Gastroesophageal sphincter (tissue), 4 donors: ENCODE measurements at regions not wholly inside any gene's neighbourhood (a gene's known extent, or its start where the extent isn't known, plus 50 kb on each side); places are given as distances from the start of the nearest gene placed in this dataset.
A peak's percentile ranks its signal among the peaks of the same experiment; 100 is the strongest.

Experiments
- ATAC-seq: fragments of 150-250 bp; one replicate; pipeline ENCODE4 v1.9.1; 2016; ENCODE audit warnings: mild to moderate bottlenecking, moderate library complexity
- H3K27ac ChIP-seq, 4 donors: fragments of 200-600 bp; sonication (generic) in 3 of 4; 1 replicate in 3 of 4; 2 replicates in 1 of 4; pipeline ENCODE4 v1.5.1; 2016 to 2019
- H3K27me3 ChIP-seq: fragments of 200-600 bp; sonication (generic); one replicate; pipeline ENCODE4 v1.5.1; 2019
- H3K36me3 ChIP-seq, 2 donors: fragments of 200-600 bp; sonication (generic); one replicate each; pipeline ENCODE4 v1.5.1; 2019; ENCODE audit warnings: control low read depth in 1 of 2
- H3K4me1 ChIP-seq, 3 donors: fragments of 200-600 bp; sonication (generic); 1 replicate in 2 of 3; 2 replicates in 1 of 3; pipeline ENCODE4 v1.5.1; 2016 to 2019; ENCODE audit warnings: control low read depth in 2 of 3
- H3K4me3 ChIP-seq, 2 donors: fragments of 200-600 bp; sonication (generic); one replicate each; pipeline ENCODE4 v1.5.1; 2019; ENCODE audit warnings: mild to moderate bottlenecking in 1 of 2, moderate library complexity in 1 of 2
- H3K9me3 ChIP-seq, 3 donors: fragments of 200-600 bp; sonication (generic); one replicate each; pipeline ENCODE4 v1.5.1; 2017 to 2019; ENCODE audit warnings: control low read depth in 2 of 3
- EP300 ChIP-seq: sonication (generic); formaldehyde crosslinking; IDR thresholded peaks from one replicate; pipeline ENCODE4 v1.6.1; 2017; ENCODE audit warnings: antibody characterized with exemption, mild to moderate bottlenecking
- POLR2A ChIP-seq, 2 donors: fragments of 450-650 bp; IDR thresholded peaks; one replicate each; pipeline ENCODE4 v1.6.1; 2017; ENCODE audit warnings: antibody characterized with exemption in 2 of 2, mild to moderate bottlenecking in 2 of 2, moderate library complexity in 1 of 2
- POLR2AphosphoS5 ChIP-seq: sonication (generic); formaldehyde crosslinking; IDR thresholded peaks from one replicate; pipeline ENCODE4 v1.6.1; 2017; ENCODE audit warnings: antibody characterized with exemption
- WGBS, 2 donors: methylation state at CpG; one replicate each; pipeline ENCODE4 v1.1.5; 2018; ENCODE audit warnings: low coverage in 1 of 2; 5-methylcytosine and 5-hydroxymethylcytosine counted together
- TF ChIP-seq, protein P1 (sequence below), 4 experiments: fragments of 200-600 bp in 2 of 4; fragments of 450-650 bp in 2 of 4; sonication (generic) in 1 of 4; IDR thresholded peaks; one replicate each; pipeline ENCODE4 v1.5.1; 2017 to 2019; ENCODE audit warnings: antibody characterized with exemption in 4 of 4, mild to moderate bottlenecking in 2 of 4, moderate library complexity in 2 of 4

DNA sequence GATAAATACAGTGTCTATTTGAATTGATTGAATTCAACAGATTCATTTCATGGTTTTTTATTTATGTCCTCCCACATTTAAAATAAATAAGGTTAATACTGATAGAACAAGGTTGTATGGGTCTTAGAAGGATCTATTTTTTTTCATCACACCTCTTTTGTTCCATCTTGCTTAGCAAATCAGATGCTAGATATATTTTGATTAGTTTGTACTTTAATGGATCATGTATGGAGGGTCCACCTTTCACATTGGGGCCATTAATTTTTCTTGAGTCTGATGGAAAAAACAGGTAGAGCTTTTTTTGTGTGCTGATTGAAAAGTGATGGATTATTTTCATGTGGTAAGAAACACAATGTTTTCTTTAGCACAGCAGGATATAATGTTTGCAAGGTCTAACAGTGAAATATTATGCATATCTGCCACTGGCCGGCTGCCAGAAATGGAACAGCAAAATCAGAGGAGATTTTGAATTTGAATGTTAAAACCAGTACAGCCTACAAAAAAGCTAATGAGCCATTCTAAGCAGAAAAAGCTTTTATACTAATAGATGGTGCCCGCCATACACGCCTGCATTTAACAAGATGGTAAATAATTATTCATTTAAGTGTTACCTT, 188.1 kb upstream of the ETAA1 start:
- 66 to 72% methylated on average over 3 of the region's 3 CpGs for WGBS, 2 donors
- no peaks in the 10 kb centered on the region for H3K9me3 ChIP-seq
- no peak for TF ChIP-seq POLR2A (IDR thresholded peaks at IDR 0.05)
- TF ChIP-seq EP300, result no peak
- TF ChIP-seq, protein P1, sequence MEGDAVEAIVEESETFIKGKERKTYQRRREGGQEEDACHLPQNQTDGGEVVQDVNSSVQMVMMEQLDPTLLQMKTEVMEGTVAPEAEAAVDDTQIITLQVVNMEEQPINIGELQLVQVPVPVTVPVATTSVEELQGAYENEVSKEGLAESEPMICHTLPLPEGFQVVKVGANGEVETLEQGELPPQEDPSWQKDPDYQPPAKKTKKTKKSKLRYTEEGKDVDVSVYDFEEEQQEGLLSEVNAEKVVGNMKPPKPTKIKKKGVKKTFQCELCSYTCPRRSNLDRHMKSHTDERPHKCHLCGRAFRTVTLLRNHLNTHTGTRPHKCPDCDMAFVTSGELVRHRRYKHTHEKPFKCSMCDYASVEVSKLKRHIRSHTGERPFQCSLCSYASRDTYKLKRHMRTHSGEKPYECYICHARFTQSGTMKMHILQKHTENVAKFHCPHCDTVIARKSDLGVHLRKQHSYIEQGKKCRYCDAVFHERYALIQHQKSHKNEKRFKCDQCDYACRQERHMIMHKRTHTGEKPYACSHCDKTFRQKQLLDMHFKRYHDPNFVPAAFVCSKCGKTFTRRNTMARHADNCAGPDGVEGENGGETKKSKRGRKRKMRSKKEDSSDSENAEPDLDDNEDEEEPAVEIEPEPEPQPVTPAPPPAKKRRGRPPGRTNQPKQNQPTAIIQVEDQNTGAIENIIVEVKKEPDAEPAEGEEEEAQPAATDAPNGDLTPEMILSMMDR (IDR thresholded peaks at IDR 0.05), result no peak
- no peak for TF ChIP-seq POLR2AphosphoS5
- H3K36me3 ChIP-seq, result no peaks in the 10 kb centered on the region
- no peak overlapping the region for H3K27ac ChIP-seq
- ATAC-seq, result no peak
- H3K4me1 ChIP-seq, result no peaks in the 10 kb centered on the region
- H3K4me3 ChIP-seq, result no peak overlapping the region
- H3K27me3 ChIP-seq, result no peaks in the 10 kb centered on the region

DNA sequence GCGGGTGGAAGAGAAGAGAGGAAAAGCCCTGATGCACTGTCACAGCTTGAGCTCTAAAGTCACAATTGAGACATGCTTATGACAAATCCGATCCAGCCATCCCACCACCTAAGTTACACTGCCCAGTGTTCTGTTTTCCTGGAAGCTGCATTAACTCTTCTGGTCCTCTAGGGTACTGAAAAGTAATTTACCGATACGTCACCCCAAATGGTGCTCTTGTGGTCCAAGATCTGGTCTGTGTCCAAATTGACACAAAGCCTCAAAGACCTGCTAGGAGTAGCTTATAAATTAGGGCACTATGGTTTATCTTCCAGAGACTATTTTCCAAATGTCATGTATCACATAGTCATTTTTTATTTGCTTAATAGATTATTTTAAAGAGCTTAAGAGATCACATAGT, 186.7 kb upstream of the ETAA1 start:
- H3K4me1 ChIP-seq, result peaks cover 0 to 9% (median 0%) of the 10 kb centered on the region in 3 donors
- H3K36me3 ChIP-seq, result no peaks in the 10 kb centered on the region
- WGBS, 2 donors, result 0 to 86% methylated on average over 1 to 4 of the region's 4 CpGs
- H3K4me3 ChIP-seq, result no peak overlapping the region
- H3K27me3 ChIP-seq, result no peaks in the 10 kb centered on the region
- no peaks in the 10 kb centered on the region for H3K9me3 ChIP-seq
- TF ChIP-seq POLR2A (IDR thresholded peaks at IDR 0.05), result no peak
- no peak for TF ChIP-seq POLR2AphosphoS5
- TF ChIP-seq, protein P1 (IDR thresholded peaks at IDR 0.05), result no peak
- no peak for TF ChIP-seq EP300
- H3K27ac ChIP-seq, result no peak overlapping the region
- ATAC-seq, result no peak

DNA sequence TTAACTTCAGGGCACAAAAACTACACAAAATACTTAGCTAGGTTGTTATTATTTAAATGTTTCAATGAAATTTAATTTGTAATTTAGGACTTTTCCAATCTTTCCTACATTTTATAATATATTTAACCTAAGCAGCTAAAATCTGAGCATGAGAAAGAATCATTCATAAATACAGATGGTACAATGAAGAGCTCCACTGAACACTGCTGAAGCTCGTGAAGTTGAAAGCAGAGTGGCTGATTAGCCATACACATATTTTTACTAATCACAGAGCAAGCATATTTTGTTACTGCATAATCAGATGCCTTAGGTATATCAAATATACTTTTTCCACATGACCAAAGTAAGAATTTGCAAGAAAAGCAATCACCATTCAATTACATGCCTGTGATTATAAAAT, 184.9 kb upstream of the ETAA1 start:
- ATAC-seq, result no peak
- WGBS, 2 donors, result 42 to 57% methylated on average over 1 of the region's 1 CpG
- Histone ChIP-seq H3K36me3 (no peaks in the 10 kb centered on the region), H3K9me3 (no peaks in the 10 kb centered on the region), H3K27me3 (no peaks in the 10 kb centered on the region), H3K4me3 (no peak overlapping the region), H3K27ac (no peak overlapping the region), H3K4me1 (peaks cover 0 to 22% (median 0%) of the 10 kb centered on the region in 3 donors)
- TF ChIP-seq EP300, result no peak
- TF ChIP-seq, protein P1 (IDR thresholded peaks at IDR 0.05), result no peak
- no peak for TF ChIP-seq POLR2A (IDR thresholded peaks at IDR 0.05)
- no peak for TF ChIP-seq POLR2AphosphoS5

DNA sequence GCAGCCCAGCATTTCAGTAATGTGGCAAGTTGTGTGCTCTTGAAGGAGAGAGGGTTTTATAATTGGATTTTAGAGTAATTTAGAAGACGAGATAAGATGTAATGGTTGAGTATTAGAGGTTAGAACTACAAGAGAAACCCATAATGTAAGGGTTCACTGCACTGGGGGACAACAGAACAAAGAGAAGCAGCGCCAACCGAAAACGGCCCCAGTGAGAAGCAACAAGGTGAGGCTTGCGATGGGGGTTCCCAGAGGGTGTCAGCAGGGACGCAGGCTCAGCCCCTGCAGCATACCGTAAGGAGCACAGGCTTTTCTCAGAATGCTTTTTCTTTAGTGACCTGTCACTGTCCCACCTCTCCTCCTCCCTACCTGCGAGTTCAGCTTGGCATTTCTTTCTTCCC, 183.9 kb upstream of the ETAA1 start:
- Histone ChIP-seq H3K4me3 (no peak overlapping the region), H3K9me3 (no peaks in the 10 kb centered on the region), H3K27ac (peak overlapping the region in 3 of 4 donors; percentile 77 to 79 (median 79)), H3K36me3 (no peaks in the 10 kb centered on the region), H3K4me1 (peaks cover 0 to 22% (median 0%) of the 10 kb centered on the region in 3 donors), H3K27me3 (no peaks in the 10 kb centered on the region)
- TF ChIP-seq, protein P1 (IDR thresholded peaks at IDR 0.05), result no peak
- TF ChIP-seq POLR2AphosphoS5, result no peak
- TF ChIP-seq EP300, result no peak
- TF ChIP-seq POLR2A (IDR thresholded peaks at IDR 0.05), result no peak
- no peak for ATAC-seq
- 68 to 75% methylated on average over 7 to 8 of the region's 8 CpGs for WGBS, 2 donors

DNA sequence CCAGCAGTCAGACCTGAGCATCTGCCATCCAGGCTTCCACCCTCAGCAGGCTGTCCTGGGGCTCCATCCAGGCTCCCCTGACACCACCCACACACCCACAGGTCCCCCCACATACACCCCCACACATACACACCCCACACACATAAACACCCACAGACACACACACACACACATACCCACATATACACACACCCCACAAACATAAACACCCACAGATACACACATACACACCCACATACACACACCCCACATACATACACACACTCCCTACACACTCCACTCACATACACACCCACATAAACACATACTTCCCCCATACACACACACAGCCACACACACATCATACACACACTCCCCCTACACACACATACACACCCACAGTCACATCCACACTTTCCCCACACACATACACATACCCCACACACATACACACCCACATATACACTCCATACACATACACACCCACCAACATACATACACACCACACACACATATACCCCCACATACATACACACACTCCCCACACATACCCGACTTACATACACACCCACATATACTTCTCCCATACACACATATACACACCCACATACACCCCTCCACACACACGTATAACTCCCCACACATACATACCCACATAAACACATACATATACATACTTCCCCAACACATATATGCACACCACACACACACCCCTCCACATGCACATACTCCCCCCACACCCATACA, 183.3 kb upstream of the ETAA1 start:
- peaks cover 0 to 22% (median 0%) of the 10 kb centered on the region in 3 donors for H3K4me1 ChIP-seq
- TF ChIP-seq, protein P1 (IDR thresholded peaks at IDR 0.05), result no peak
- no peak for TF ChIP-seq EP300
- TF ChIP-seq POLR2AphosphoS5, result no peak
- no peak for TF ChIP-seq POLR2A (IDR thresholded peaks at IDR 0.05)
- no peaks in the 10 kb centered on the region for H3K36me3 ChIP-seq
- no peak for ATAC-seq
- no peak overlapping the region for H3K4me3 ChIP-seq
- H3K27ac ChIP-seq, result peak overlapping the region in 3 of 4 donors; percentile 77 to 79 (median 79)
- H3K9me3 ChIP-seq, result no peaks in the 10 kb centered on the region
- no peaks in the 10 kb centered on the region for H3K27me3 ChIP-seq
- 78 to 98% methylated on average over 1 to 2 of the region's 2 CpGs for WGBS, 2 donors
